ENCODE measurements at regions not wholly inside any gene's neighbourhood (a gene's known extent, or its start where the extent isn't known, plus 50 kb on each side); places are given as distances from the start of the nearest gene placed in this dataset.

DNA sequence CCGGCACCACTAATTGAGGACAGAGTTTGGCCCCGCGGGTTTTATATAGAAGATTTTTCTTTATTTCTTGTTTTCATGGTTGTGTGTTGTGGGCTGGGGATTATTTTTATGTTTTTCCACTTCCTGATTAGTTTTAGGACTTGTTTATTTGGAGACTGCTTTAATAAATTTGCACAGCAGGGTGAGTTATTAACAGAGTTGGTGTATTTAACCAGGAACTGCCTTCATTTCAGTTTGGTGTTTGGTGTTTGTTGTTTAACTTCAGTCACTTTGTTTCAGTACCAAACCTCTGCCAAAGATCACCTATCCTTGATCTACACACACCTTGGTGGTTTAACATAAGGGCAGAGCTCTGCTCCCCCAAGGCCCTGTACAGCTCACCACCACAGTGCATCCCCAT is 103.5 kb upstream of the LMO4 start:
- H3K4me1 Mint-ChIP-seq, result peaks cover 12% of the 10 kb centered on the region
- H3K27ac Mint-ChIP-seq, result no peak overlapping the region
- H3K79me2 ChIP-seq (replicated peaks; ENCODE audit: insufficient read depth), result no peaks in the 10 kb centered on the region
- H2AFZ ChIP-seq, result peak overlapping the region; percentile 16; the same call in 1 of the 2 replicates
- H3K27me3 ChIP-seq (ENCODE audit: insufficient read depth), result no peaks in the 10 kb centered on the region
- DNase-seq (ENCODE audit: low spot score) (no peak), ATAC-seq (no peak)
- H3K9me2 ChIP-seq (ENCODE audit: insufficient read depth), result peaks cover 4% of the 10 kb centered on the region; the same call in 1 of the 2 replicates
- H3K9me3 Mint-ChIP-seq, result no peaks in the 10 kb centered on the region
- no peaks in the 10 kb centered on the region for H3K36me3 ChIP-seq (ENCODE audit: insufficient read depth)
- TF ChIP-seq CREB1 (CRISPR knock-in tag; IDR thresholded peaks at IDR 0.05; ENCODE audit: low read depth), result no peak
- TF ChIP-seq EZH2phosphoT487 (IDR thresholded peaks at IDR 0.05; ENCODE audit: unreplicated experiment), result no peak
- TF ChIP-seq ZNF114 (CRISPR knock-in tag; IDR thresholded peaks at IDR 0.05), result no peak
- TF ChIP-seq, protein P1, sequence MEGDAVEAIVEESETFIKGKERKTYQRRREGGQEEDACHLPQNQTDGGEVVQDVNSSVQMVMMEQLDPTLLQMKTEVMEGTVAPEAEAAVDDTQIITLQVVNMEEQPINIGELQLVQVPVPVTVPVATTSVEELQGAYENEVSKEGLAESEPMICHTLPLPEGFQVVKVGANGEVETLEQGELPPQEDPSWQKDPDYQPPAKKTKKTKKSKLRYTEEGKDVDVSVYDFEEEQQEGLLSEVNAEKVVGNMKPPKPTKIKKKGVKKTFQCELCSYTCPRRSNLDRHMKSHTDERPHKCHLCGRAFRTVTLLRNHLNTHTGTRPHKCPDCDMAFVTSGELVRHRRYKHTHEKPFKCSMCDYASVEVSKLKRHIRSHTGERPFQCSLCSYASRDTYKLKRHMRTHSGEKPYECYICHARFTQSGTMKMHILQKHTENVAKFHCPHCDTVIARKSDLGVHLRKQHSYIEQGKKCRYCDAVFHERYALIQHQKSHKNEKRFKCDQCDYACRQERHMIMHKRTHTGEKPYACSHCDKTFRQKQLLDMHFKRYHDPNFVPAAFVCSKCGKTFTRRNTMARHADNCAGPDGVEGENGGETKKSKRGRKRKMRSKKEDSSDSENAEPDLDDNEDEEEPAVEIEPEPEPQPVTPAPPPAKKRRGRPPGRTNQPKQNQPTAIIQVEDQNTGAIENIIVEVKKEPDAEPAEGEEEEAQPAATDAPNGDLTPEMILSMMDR (conservative IDR thresholded peaks at IDR 0.05; ENCODE audit: low read depth in 2 of 2), result no peak
- TF ChIP-seq ZNF331 (CRISPR knock-in tag; IDR thresholded peaks at IDR 0.05; ENCODE audit: low read depth), result no peak
- no peaks in the 10 kb centered on the region for H3K36me3 Mint-ChIP-seq (ENCODE audit: low read depth)
- no peak overlapping the region for H3K4me3 Mint-ChIP-seq
- no peak overlapping the region for H3K4me2 ChIP-seq
- H3F3A ChIP-seq (replicated peaks; ENCODE audit: low read depth), result no peaks in the 10 kb centered on the region
- H3K4me1 ChIP-seq (ENCODE audit: insufficient read depth), result 0 out of 2 replicates have a peak, but pooled peaks cover 3% of the 10 kb centered on the region
- no peak overlapping the region; the same call in 1 of the 2 replicates for H3K27ac ChIP-seq (ENCODE audit: low read depth)
- H3K4me3 ChIP-seq, result no peak overlapping the region
- no peaks in the 10 kb centered on the region for H4K20me1 ChIP-seq (replicated peaks; ENCODE audit: insufficient read depth)
- peaks cover 3% of the 10 kb centered on the region for H3K27me3 Mint-ChIP-seq (ENCODE audit: insufficient read depth, low read depth, poor library complexity)

DNA sequence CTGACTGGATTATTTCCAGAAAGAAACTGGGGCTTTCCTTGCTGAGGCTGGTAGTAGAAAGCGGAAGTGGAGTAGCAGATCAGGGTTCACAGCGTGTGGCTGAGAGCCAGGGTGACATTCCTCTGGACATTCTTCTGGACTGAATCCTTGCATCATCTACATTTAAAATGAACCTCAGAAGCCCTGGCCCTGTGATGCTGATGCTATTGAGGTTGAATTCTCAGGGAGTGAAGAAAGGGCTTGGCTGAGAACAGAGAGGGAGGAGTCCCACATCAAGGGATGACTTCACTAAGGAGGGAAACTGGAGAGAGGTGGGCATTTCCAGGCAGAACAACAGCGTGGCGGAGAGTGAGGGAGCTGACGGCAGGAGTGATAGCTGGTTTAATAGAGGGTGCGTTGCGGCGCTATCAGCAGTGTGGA is 102.3 kb upstream of the LMO4 start:
- no peak overlapping the region for H3K27ac ChIP-seq (ENCODE audit: low read depth)
- Mint-ChIP-seq H3K36me3 (ENCODE audit: low read depth) (no peaks in the 10 kb centered on the region), H3K4me1 (peaks cover 12% of the 10 kb centered on the region), H3K4me3 (no peak overlapping the region), H3K27ac (peak overlapping the region; percentile 68), H3K9me3 (no peaks in the 10 kb centered on the region), H3K27me3 (ENCODE audit: insufficient read depth, low read depth, poor library complexity) (peaks cover 3% of the 10 kb centered on the region)
- peak overlapping the region; percentile 8; the same call in 1 of the 2 replicates for H2AFZ ChIP-seq
- 0 out of 2 replicates have a peak, but pooled peaks cover 3% of the 10 kb centered on the region for H3K4me1 ChIP-seq (ENCODE audit: insufficient read depth)
- TF ChIP-seq ZNF331 (CRISPR knock-in tag; IDR thresholded peaks at IDR 0.05; ENCODE audit: low read depth) (no peak), EZH2 (IDR thresholded peaks at IDR 0.05; ENCODE audit: low read depth, unreplicated experiment) (no peak)
- TF ChIP-seq, protein P2, sequence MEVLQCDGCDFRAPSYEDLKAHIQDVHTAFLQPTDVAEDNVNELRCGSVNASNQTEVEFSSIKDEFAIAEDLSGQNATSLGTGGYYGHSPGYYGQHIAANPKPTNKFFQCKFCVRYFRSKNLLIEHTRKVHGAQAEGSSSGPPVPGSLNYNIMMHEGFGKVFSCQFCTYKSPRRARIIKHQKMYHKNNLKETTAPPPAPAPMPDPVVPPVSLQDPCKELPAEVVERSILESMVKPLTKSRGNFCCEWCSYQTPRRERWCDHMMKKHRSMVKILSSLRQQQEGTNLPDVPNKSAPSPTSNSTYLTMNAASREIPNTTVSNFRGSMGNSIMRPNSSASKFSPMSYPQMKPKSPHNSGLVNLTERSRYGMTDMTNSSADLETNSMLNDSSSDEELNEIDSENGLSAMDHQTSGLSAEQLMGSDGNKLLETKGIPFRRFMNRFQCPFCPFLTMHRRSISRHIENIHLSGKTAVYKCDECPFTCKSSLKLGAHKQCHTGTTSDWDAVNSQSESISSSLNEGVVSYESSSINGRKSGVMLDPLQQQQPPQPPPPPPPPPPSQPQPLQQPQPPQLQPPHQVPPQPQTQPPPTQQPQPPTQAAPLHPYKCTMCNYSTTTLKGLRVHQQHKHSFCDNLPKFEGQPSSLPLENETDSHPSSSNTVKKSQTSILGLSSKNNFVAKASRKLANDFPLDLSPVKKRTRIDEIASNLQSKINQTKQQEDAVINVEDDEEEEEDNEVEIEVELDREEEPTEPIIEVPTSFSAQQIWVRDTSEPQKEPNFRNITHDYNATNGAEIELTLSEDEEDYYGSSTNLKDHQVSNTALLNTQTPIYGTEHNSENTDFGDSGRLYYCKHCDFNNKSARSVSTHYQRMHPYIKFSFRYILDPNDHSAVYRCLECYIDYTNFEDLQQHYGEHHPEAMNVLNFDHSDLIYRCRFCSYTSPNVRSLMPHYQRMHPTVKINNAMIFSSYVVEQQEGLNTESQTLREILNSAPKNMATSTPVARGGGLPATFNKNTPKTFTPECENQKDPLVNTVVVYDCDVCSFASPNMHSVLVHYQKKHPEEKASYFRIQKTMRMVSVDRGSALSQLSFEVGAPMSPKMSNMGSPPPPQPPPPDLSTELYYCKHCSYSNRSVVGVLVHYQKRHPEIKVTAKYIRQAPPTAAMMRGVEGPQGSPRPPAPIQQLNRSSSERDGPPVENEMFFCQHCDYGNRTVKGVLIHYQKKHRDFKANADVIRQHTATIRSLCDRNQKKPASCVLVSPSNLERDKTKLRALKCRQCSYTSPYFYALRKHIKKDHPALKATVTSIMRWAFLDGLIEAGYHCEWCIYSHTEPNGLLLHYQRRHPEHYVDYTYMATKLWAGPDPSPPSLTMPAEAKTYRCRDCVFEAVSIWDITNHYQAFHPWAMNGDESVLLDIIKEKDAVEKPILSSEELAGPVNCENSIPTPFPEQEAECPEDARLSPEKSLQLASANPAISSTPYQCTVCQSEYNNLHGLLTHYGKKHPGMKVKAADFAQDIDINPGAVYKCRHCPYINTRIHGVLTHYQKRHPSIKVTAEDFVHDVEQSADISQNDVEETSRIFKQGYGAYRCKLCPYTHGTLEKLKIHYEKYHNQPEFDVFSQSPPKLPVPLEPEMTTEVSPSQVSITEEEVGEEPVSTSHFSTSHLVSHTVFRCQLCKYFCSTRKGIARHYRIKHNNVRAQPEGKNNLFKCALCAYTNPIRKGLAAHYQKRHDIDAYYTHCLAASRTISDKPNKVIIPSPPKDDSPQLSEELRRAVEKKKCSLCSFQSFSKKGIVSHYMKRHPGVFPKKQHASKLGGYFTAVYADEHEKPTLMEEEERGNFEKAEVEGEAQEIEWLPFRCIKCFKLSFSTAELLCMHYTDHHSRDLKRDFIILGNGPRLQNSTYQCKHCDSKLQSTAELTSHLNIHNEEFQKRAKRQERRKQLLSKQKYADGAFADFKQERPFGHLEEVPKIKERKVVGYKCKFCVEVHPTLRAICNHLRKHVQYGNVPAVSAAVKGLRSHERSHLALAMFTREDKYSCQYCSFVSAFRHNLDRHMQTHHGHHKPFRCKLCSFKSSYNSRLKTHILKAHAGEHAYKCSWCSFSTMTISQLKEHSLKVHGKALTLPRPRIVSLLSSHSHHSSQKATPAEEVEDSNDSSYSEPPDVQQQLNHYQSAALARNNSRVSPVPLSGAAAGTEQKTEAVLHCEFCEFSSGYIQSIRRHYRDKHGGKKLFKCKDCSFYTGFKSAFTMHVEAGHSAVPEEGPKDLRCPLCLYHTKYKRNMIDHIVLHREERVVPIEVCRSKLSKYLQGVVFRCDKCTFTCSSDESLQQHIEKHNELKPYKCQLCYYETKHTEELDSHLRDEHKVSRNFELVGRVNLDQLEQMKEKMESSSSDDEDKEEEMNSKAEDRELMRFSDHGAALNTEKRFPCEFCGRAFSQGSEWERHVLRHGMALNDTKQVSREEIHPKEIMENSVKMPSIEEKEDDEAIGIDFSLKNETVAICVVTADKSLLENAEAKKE (CRISPR knock-in tag; IDR thresholded peaks at IDR 0.05), result peak; percentile 73; the same call in 1 of the 2 replicates
- no peaks in the 10 kb centered on the region for H4K20me1 ChIP-seq (replicated peaks; ENCODE audit: insufficient read depth)
- H3K27me3 ChIP-seq (ENCODE audit: insufficient read depth), result no peaks in the 10 kb centered on the region
- ATAC-seq (peak; percentile 89), DNase-seq (ENCODE audit: low spot score) (peak; percentile 73)
- no peak overlapping the region for H3K4me3 ChIP-seq
- H3K36me3 ChIP-seq (ENCODE audit: insufficient read depth), result no peaks in the 10 kb centered on the region
- no peaks in the 10 kb centered on the region for H3K79me2 ChIP-seq (replicated peaks; ENCODE audit: insufficient read depth)
- H3K9me2 ChIP-seq (ENCODE audit: insufficient read depth), result peaks cover 4% of the 10 kb centered on the region; the same call in 1 of the 2 replicates
- no peak overlapping the region for H3K4me2 ChIP-seq
- H3F3A ChIP-seq (replicated peaks; ENCODE audit: low read depth), result no peaks in the 10 kb centered on the region

Data from GM23338 (cell line).